GM21360 (cell line): ENCODE measurements at regions not wholly inside any gene's neighbourhood (a gene's known extent, or its start where the extent isn't known, plus 50 kb on each side); places are given as distances from the start of the nearest gene placed in this dataset.
"Not testable (repeated sequence)": the region's sequence is repeated elsewhere in the genome, so short reads cannot be mapped to it uniquely, and the experiment has no call there.

ENCODE experiments used
- ATAC-seq: cut with Tn5 transposase; IDR thresholded peaks from one replicate; pipeline ENCODE4 v1.9.1; 2021; ENCODE audit warnings: mild to moderate bottlenecking, moderate library complexity; ENCODE audit not compliant: unreplicated experiment

DNA sequence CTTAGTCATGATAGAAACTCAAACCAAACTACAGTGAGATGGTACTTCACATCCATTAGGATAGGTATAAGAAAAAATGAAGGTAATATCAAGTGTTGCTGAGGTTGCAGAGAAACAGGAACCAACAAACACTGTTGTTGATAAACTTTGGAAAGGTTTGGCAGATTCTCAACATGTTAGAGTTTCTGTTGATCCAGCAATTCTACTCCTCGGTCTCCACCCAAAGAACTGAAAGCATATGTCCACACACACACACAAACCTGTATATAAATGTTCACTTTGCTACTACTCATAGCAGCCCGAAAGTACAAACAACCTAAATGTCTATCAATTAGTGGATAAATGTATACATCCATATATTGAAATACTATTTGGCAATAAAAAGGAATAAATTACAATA, 128.3 kb upstream of the CARMIL1 start:
- no peak for ATAC-seq

DNA sequence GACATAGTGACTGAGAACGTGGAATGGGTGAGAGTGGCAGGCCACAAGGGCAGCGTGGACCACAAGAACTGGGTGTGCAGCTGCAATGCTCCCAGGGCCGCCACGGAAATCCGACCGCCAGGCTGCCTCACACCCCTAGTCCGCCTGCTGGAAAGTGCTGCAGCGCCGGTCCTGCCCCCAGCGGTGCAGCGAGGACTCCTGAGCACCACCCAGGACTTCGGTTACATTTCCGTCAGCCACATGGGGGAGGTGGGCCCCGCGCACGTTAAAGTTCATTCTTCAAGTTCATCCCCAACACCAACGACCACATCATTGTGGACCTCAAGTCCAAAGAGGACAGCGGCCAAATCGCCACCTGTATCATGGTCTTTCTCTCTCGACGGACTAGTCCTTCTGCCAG, 126.1 kb upstream of the CARMIL1 start:
- no peak for ATAC-seq

DNA sequence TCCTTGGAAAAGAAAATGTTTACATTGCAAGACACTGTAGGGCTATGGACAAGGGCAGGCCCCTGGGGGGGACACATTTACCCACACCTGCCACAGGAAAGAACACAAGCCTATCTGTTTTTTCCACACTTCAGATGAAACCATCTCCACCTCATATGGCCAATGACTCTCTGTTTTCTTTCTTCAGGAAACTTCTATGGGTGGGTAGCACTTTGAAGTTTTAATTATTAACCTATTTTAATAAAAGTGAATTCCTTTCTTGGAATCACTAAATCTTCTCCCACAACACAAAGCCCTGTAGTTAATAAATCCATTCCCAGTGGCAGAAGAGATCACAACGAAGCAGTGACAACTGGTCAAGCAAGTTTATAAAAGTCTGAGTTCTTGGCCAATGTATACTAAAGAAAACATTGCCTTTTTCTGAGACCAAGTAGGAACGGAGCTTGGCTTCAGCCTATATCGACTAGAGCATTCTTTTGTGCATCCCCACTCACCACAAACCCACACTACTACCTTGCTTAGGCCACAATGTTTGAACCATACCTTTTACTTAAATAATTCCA, 125.1 kb upstream of the CARMIL1 start:
- ATAC-seq: no peak

DNA sequence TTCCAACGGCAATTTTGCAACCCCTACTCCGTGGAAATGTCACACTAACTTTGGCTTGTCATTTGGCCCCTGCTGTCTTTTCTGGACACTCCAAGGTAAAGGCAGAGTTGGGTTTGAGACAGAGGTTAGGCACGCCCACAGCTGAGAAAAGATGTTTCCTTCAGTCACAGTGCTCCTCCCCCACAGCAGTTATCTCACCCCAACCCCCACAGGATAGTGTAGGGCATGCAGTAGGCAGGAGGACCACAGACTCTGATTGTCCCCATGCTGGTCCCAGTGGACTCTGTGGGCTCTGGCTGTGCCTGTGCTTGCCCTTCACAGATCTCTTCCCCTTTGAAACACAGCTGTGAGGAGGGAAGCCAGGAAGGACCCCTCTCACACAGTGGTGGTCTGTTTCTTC, 124.0 kb upstream of the CARMIL1 start:
- ATAC-seq: no peak

DNA sequence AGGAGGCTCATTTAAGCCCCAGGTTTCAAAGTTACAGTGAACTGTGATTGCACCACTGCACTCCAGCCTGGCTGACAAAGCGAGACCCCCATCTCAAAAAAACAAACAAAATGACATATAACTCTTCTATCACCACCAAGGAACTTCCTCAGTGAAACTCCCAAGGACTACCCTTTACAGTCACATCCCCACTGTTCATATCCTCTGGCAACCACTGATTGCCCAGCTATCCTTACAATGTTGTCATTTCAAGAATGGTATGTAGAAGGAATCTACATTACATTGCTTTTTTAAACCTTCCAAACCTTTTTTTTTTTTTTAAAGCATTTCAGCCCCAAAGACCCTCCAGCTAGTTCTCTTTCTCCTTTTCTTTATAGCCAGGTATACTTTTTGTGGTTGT, 123.1 kb upstream of the CARMIL1 start:
- ATAC-seq: no peak

DNA sequence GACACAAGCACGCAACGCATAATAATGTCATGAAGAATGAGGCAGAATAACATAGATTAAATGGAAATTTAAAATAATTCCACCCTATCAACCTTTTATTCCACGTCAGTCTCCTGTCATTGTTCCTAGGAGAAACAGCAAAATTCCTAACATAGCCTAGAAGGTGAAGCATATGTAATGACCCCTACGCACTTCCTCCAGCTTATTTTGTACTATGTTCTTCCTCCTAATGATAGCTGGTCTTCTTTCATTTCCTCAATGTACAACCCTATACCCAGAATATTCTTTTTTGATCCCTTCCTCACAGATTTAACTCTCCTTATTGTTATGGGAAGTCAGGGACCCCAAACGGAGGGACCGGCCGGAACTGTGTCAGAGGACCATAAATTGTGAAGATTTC, 122.0 kb upstream of the CARMIL1 start:
- no peak for ATAC-seq

DNA sequence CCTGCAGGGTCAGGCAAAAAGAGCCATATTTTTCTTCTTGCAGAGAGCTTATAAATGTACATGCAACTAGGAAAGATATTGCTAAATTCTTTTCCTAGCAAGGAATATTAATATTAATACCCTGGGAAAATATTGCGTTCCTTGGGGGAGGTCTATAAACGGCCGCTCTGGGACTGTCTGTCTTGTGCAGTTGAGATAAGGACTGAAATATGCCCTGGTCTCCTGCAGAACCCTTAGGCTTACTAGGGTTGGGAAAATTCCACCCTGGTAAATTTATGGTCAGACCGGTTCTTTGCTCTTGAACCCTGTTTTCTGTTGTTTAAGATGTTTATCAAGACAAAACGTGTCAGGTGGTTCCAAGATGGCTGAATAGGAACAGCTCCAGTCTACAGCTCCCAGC, 121.3 kb upstream of the CARMIL1 start:
- ATAC-seq: no peak

DNA sequence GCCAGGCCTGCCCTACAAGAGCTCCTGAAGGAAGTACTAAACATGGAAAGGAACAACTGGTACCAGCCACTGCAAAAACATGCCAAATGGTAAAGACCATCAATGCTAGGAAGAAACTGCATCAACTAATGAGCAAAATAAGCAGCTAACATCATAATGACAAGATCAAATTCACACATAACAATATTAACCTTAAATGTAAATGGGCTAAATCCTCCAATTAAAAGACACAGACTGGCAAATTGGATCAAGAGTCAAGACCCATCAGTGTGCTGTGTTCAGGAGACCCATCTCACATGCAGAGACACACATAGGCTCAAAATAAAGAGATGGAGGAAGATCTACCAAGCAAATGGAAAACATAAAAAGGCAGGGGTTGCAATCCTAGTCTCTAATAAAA, 119.0 kb upstream of the CARMIL1 start:
- not testable (repeated sequence) for ATAC-seq

DNA sequence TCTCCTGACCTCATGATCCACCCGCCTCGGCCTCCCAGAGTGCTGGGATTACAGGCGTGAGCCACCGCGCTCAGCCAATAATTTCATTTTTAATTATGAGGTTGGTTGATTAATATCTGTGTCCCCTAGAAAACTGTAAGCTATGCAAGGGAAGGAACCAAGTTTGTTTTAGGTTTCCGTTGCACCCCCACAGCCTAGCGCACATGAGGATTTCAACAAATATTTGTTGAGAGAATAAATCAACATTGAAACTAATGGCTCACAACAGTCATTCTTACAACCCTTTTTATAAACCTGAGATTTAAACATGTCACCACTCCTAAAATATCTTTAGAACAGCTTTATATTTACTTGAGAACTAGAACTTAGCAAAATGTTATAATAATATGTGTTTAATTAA, 114.0 kb upstream of the CARMIL1 start:
- no peak for ATAC-seq

DNA sequence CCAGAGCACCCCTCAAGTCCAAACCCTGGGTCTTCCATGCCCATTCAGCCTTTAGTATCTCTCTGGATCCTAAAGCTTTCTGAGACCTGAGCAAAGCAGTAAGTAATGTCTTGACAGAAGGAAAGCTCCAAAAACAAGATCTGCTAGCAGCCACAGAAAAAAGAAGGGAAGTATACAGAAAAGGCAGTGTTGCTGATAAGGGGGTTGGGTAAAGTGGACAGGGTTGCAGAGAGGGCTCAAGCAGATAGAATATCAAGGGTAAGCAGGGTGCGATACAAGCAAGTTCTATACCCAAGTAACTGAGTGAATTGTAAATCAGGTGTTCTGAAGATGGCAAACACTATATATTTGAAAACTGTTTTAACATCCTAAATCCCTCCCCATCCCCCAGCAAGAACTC, 113.4 kb upstream of the CARMIL1 start:
- no peak for ATAC-seq

DNA sequence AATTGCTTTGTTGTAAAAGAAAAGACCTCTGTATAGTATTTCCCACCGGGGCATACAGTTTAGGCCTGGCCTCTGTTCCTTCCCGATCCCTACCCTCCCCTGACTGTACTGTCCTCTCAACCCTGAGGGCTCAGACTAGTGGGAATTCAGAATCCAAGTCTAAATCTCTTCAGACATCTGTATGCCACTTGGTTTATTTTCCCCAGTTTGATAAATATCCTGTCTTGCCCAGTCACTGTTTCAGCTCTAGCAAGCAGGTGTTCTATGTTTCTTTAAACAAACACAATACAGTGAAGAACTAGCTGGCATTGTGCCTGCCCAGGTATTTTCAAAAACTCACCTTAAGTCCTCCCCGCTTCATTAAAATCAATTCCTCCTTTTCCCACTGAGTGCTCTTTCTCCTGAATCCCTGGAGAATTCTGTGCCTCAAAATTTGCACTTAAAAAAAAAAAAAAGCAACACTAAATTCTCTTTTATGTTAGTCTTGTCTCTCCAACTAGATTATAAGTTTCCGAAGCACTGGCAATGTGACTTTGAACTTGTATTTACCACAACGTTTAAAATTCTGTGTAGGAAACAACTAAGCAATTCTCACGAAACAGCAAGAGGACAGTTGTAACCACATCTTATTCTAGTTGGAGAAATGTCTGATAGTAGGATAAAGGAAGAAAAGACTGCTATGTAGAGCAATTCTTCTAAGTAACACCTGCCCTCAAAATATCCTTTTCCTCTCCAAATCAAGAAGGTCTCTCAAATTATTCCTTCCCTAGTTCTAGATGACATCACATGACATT, 112.0 kb upstream of the CARMIL1 start:
- ATAC-seq: no peak

DNA sequence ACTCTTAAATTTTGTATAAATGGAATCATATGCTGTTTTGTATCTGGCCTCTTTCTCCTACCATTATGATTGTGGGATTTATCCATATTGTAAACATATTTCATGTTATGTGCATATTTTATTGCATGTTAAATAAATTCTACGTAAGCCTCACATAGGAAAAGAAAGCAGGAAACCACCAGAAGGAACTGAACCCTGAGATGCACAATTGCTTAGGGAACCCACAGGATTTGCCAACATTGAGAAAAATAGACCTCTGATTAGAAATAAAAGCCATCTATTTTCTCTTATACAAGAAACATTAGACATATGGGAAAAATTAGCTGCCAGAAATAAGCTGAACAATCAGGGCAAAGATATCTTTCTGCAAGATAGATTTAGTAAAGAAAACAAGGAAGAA, 111.2 kb upstream of the CARMIL1 start:
- no peak for ATAC-seq

DNA sequence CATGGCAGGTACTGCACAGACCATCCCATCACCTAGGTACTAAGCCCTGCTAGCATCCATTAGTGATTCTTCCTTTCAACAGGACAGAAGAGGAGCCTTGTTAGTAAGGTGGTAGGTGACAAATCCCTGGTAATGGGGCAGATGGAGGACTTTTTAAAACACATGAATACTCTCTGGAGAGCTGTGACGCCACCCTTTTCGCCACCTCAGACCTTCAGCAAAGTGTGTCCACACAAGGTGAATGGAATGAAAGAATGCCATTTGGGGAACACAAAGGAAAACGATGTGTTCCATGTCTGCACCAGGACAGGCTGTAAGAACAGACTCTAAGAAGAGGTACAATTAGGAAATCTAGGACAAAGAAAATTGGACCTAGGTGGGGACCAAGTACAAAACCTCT, 110.5 kb upstream of the CARMIL1 start:
- ATAC-seq: no peak

DNA sequence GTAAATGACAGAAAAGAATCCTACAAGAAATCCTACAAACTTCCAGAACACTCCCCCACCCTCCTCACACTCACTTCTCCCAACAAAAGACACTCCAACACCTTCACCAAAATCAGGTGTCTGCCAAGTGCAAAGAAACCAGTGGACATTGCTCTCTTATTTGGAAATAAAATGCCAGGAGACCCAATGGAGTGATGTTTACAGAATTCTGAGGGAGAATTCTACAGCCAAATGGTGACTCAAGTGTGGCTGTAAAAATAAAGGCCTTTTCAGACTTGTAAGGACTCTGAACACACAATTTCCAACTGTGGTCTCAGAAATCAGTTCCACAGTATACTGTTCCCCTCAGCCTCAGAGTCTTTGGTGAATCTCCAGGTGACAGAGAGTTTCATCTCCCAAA, 109.6 kb upstream of the CARMIL1 start:
- ATAC-seq: no peak

DNA sequence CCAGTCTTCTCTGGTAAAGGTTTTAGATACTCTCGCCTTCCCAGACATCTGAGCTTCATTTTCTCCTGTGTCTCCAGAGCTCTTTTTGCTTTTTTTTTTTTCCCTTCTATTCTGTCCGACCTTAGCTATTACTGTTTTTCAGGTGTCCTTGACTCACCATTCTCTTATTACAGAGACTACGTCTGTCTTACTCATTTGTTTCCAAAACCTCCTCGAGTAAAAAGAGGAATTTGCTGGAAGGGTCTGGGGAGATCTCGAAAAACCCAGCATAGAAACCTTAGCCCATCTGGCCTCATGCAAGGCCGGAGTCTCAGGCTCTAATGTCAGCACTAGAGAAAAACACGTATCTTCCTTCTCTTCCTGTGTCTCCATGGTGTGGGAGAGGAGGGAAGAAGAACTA, 109.2 kb upstream of the CARMIL1 start:
- no peak for ATAC-seq

DNA sequence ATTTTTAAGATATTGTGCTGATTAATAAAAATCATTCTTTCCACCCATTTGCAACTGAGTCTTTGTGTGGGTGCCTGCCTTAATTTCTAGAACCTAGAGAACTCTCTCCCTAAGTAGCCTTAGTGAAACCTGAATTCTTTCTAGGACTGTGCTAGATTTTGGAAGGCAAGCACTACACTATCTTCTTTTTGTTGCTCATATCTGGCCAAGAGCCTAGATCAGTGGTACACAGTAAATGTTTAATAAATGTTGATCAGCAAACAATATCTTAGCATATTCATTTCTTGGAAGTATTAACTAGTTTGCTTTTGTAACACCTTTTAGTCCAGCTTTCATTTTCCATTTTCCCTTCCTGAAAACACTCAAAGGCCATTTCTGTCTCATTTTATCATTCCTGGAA, 108.5 kb upstream of the CARMIL1 start:
- ATAC-seq: no peak

DNA sequence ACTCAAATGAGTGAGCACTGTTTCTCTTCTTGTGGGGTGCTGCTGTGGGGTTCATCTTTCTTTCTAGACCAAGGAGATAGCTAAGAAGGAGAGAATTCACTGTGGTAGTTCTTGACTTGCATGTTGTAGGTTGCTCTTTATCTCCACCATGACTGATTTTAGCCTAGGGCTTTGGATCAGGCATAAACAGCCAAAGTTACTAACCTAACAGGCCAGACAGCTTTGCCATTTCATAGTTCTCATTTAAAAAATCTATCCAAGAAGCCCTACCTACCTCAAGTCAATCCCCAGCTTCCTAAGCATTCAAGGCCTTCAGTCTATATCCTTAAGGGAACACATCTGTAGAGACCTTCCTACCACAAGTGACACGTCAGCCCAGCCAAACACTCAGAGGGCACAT, 107.9 kb upstream of the CARMIL1 start:
- ATAC-seq: no peak

DNA sequence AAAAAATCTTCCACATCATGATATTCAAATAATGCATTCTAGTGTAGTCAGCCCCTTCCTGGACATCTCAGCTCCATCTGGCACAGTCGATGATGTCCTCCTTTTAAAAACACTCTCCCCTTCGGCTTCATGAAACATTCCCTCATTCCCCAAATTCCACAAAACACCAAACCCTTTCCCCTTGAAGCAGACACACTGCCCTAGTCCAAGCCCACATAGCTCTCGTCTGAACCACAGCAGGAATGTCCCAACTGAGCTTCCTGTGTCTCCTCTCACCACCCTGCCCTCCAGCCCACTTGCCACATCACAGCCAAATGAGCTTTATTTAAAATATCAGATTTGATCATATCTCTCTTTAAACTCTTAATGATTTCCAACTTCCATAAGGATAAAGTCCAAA, 106.4 kb upstream of the CARMIL1 start:
- no peak for ATAC-seq

DNA sequence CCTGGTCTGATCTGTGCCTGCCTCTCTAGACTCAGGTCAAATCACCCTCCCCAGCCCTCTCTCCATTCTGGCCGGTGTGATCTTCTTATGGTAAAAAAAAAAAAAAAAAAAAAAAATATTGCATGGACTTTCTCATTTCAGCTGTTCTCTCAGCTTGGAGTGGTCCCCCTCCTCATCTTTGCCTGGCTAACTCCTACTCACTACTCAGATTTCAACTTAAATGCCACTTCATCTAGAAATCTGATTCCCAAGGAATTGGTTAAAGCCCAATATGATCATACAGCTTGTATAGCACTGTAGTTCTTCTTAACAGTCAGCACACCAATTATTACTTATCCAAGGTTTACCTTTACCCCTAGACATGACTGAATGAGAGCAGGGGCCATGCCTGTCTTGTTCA, 105.9 kb upstream of the CARMIL1 start:
- ATAC-seq: no peak

DNA sequence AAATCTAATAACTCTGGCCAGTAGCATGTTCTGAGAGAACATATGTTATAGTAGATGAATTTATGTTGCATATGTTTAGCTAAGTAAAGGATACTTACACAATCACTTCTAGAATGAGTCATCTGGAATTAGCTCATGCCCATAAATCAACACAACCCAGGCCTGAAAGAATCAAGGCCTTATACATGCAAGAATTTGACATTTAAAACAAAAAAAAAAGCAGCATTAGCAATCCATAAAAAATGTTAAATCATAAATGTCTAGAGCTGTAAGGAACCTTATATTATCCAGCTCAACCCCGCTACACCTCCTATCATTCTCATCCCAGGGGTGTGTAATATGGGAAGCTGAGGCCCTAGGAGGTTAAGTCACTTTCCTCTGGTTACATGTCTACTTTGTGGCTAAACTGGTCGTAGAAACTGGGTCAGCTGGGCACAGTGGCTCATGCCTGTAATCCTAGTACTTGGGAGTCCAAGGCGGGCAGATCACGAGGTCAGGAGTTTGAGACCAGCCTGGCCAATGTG, 105.2 kb upstream of the CARMIL1 start:
- ATAC-seq: no peak

DNA sequence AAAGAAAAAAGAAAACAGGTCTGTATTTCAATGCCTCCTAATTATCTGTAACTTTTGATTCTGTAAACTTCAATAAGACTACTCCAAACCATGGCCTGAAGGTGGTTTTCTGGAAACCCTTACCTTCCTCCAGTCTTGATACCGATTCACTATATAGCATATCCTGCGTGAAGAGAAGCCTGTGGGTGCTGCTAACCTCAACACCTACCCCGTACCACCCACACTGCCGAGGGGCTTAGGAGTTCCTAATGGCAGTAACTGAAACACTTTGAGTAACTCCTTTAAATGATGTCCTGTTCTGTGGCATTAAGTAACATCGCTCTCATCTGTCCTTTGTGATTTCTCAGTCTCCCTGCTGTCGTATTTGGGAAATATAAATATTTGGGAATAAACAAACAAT, 104.5 kb upstream of the CARMIL1 start:
- ATAC-seq: no peak

DNA sequence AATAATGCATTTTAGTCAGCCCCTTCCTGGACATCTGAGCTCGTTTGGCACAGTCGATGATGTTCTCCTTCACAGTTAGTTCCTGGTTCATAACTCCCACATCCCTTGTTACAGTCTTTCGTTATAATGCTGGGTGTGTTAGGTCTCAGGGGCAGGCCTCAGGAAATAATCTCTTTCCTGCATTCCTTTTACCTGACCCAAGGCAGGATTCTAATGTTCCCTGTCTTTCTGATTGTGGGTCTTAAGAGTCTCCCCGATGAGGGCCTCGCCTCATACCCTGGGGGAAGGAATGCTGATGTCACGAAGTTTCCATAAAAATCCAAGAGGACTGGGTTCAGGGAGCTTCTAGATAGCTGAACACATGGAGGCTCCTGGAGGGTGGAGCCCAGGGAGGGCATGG, 104.0 kb upstream of the CARMIL1 start:
- no peak for ATAC-seq

DNA sequence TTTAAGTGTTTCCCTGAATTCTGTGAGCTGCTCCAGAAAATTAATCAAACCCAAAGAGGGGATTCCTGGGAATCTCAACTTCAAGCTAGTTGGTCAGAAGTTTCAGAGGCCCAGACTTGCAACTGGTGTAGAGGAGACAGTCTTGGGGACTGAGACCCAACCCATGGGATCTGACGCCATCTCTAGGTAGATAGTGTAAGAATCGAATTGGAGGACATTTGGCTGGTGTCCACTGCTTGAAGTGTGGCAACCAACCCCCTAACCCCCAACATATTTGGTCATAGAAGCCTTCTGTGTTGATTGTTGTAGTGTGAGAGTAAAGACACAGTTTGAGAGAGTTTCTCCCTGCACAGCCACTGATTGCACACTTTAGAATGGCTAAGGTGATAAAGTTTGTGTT, 103.5 kb upstream of the CARMIL1 start:
- no peak for ATAC-seq
